ENCODE measurements at regions not wholly inside any gene's neighbourhood (a gene's known extent, or its start where the extent isn't known, plus 50 kb on each side); places are given as distances from the start of the nearest gene placed in this dataset.

- CTCF ChIA-PET = no interaction called here
- no peaks in the 10 kb centered on the region for H3K36me3 ChIP-seq (ENCODE audit: control insufficient read depth in 2 of 2, insufficient read depth in 1 of 2, low read length in 2 of 2)
- H3K4me3 ChIP-seq (ENCODE audit: low read depth, low read length) = no peak overlapping the region
- no peak overlapping the region for H3K27ac ChIP-seq (ENCODE audit: extremely low read depth, low read depth, low read length)
- H3K9me3 ChIP-seq (ENCODE audit: control insufficient read depth, insufficient read depth, low read depth, low read length) = no peaks in the 10 kb centered on the region
- no peaks in the 10 kb centered on the region for H3K4me1 ChIP-seq (ENCODE audit: control insufficient read depth, insufficient read depth, low read length)
- POLR2A ChIA-PET = no interaction called here
- TF ChIP-seq ZNF645 (tag by site-specific recombination; IDR thresholded peaks at IDR 0.05) = no peak
- no peak for TF ChIP-seq ZNF169 (tag by site-specific recombination; IDR thresholded peaks at IDR 0.05)
- no peak for TF ChIP-seq ZNF324 (tag by site-specific recombination; IDR thresholded peaks at IDR 0.05)
- no peak for TF ChIP-seq ZNF155 (tag by site-specific recombination; IDR thresholded peaks at IDR 0.05)
- TF ChIP-seq SETDB1 (IDR thresholded peaks at IDR 0.05; ENCODE audit: insufficient read length, low read length) = no peak
- no peak for TF ChIP-seq ZNF26 (tag by site-specific recombination; IDR thresholded peaks at IDR 0.05)
- no peak for TF ChIP-seq ZNF184 (tag by site-specific recombination; IDR thresholded peaks at IDR 0.05)
- no peak for TF ChIP-seq ZNF596 (tag by site-specific recombination; IDR thresholded peaks at IDR 0.05)
- no peak for TF ChIP-seq HIC1 (tag by site-specific recombination; IDR thresholded peaks at IDR 0.05)
- TF ChIP-seq ZBTB44 (tag by site-specific recombination; IDR thresholded peaks at IDR 0.05) = no peak
- no peak for TF ChIP-seq ZNF639 (tag by site-specific recombination; IDR thresholded peaks at IDR 0.05)
- no peak for TF ChIP-seq ZNF544 (tag by site-specific recombination; IDR thresholded peaks at IDR 0.05)
- TF ChIP-seq ZNF18 (tag by site-specific recombination; IDR thresholded peaks at IDR 0.05) = no peak
- TF ChIP-seq ZNF248 (tag by site-specific recombination; IDR thresholded peaks at IDR 0.05) = no peak
- no peak for TF ChIP-seq ZNF692 (tag by site-specific recombination; IDR thresholded peaks at IDR 0.05)
- no peak for TF ChIP-seq KLF16 (tag by site-specific recombination; IDR thresholded peaks at IDR 0.05)
- no peak for TF ChIP-seq ZNF274 (IDR thresholded peaks at IDR 0.05; ENCODE audit: low read length)
- no peak for TF ChIP-seq ZNF274 (tag by site-specific recombination; IDR thresholded peaks at IDR 0.05; ENCODE audit: borderline replicate concordance)
- no peak for TF ChIP-seq SP3 (tag by site-specific recombination; IDR thresholded peaks at IDR 0.05)
These were observed 264.8 kb upstream of the IGFBP7 start for GRCh38 chr4:57374866-57375595.
